GM12865 (cell line): ENCODE measurements at regions not wholly inside any gene's neighbourhood (a gene's known extent, or its start where the extent isn't known, plus 50 kb on each side); places are given as distances from the start of the nearest gene placed in this dataset.

Source experiments
- DNase-seq: peaks from one replicate; pipeline ENCODE4 v3.0.0; 2010; ENCODE audit warnings: low read depth
- H3K4me3 ChIP-seq: 2 replicates; pipeline ENCODE4 v1.5.1; 2011; ENCODE audit warnings: mild to moderate bottlenecking, low read depth, low read length, control low read depth
- TF ChIP-seq, protein P1 (sequence below): IDR thresholded peaks from 2 replicates; pipeline ENCODE4 v1.5.1; 2011; ENCODE audit warnings: low read length, control low read depth, low read depth, inconsistent platforms; ENCODE audit not compliant: insufficient read depth; ENCODE audit errors: missing control alignments

DNA sequence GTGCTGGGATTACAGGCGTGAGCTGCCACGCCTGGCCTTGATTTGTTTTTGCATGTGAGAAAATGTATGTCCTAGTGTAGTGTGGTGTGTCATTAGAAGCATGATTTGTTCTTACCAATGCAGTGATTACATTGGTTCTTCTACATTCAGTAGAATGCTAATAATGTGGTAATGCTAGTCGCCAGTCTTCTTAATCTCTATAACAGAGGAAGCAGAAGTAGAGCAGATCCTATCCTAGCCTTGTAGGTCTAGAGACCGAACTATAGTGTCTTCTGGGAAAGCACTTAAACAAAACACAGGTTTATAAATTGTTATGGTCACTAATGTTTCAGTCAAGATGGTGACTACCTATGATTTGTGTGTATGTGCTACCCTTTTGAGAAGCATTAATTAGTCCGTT, 197.5 kb upstream of the DMRT1 start:
- TF ChIP-seq, protein P1, sequence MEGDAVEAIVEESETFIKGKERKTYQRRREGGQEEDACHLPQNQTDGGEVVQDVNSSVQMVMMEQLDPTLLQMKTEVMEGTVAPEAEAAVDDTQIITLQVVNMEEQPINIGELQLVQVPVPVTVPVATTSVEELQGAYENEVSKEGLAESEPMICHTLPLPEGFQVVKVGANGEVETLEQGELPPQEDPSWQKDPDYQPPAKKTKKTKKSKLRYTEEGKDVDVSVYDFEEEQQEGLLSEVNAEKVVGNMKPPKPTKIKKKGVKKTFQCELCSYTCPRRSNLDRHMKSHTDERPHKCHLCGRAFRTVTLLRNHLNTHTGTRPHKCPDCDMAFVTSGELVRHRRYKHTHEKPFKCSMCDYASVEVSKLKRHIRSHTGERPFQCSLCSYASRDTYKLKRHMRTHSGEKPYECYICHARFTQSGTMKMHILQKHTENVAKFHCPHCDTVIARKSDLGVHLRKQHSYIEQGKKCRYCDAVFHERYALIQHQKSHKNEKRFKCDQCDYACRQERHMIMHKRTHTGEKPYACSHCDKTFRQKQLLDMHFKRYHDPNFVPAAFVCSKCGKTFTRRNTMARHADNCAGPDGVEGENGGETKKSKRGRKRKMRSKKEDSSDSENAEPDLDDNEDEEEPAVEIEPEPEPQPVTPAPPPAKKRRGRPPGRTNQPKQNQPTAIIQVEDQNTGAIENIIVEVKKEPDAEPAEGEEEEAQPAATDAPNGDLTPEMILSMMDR: no peak
- no peak overlapping the region for H3K4me3 ChIP-seq
- DNase-seq: no peak

DNA sequence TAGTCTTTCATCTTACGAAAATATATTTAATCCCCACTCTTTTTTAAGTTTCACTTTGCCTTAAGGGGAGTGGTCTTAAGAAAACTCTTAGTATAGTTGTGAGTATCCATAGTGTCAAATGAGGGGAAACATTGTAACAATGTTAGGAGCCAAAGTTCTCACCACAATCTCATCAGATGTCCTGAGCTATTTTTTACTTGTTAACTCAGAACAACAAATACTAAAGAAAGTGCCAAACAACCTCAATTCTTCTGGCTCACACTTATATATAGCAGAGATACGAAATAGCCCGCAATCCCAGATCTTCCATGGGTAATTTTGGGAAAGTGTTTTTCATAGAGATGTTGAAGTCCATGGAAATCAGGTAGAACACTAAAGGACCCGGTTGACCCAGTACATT, 194.0 kb upstream of the DMRT1 start:
- DNase-seq: no peak
- no peak overlapping the region for H3K4me3 ChIP-seq
- TF ChIP-seq, protein P1: no peak

DNA sequence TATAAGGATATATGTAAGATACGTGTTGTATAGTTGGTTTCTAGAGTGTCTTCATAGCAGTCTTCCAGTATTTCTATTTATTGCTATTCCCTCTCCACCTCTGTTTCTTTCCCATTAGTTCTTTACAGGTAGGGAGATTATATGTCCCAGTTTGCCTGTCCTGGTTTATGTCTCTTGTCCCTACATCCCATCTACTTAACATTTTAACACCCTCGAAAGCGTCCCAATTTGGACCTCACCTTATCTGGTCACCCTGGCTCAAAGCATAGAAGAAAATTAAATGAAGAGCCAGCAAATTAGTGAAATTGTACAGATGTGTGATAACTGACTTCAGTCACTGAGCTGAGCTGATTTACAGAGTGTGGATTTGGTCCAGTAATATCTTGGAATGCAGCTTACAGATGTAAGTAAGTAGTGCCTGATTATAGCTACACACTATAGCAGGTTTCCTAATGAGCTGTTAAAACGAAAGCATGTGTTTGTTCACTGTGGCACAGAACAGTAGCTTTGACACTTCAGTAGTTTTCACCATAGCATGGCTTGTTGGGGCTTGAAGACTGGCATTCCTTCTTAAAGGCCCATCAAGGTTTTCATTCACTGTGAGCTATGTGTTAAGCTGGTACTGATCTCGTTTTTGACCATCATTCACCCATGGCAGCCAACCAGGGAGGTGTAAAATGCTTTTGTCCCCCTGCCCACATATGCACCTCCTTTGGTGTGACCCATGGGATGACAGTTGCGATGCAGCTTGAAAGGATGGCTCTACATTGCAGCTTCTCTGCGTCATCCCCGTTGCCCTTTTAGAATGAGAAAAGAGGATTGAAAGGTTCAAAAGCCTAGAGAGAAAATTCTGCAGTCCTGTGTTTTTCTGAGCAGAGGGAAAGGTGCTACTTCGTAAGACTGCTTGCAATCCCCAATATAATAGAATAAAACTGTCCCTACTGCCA, 192.1 kb upstream of the DMRT1 start:
- no peak overlapping the region for H3K4me3 ChIP-seq
- no peak for DNase-seq
- TF ChIP-seq, protein P1: no peak

DNA sequence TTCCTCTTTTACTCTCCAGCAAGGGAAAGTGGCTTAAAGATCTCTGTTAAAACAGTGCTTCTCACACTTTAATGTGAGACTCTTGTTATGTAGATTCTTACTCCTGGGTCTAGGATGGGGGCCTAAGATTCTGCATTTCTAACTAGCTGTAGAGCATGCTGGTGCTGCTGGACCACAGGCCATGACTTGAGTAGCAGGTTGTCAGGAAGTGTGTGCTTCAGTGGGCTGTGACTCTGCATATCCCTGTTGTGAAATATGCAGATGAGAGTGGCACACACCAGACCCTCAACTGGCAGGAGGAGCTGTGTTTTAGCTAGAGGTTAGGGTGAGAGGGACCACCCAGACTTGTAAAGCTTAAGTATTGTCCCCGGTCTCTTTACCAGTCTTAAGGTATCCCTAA, 191.1 kb upstream of the DMRT1 start:
- H3K4me3 ChIP-seq: no peak overlapping the region
- DNase-seq: no peak
- TF ChIP-seq, protein P1: no peak

DNA sequence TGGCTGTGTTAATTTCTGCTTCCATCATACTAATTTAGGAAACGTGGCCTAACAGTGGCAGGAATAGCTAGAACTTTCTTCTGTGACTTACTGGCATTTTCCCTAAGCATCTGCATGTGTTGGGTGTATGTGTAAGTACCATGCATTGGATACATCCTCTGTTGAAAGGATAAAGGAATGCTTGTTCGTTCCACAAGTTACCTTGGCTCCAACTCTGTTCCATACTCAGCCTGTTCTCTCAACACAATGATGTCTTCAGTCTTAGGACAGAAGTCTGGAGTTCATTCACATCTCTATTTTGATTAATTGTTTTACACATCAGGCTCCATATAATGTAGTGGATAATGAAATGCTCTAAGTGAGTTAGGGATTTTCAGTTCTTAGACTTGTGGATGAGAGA, 190.1 kb upstream of the DMRT1 start:
- DNase-seq: no peak
- TF ChIP-seq, protein P1: no peak
- no peak overlapping the region for H3K4me3 ChIP-seq

DNA sequence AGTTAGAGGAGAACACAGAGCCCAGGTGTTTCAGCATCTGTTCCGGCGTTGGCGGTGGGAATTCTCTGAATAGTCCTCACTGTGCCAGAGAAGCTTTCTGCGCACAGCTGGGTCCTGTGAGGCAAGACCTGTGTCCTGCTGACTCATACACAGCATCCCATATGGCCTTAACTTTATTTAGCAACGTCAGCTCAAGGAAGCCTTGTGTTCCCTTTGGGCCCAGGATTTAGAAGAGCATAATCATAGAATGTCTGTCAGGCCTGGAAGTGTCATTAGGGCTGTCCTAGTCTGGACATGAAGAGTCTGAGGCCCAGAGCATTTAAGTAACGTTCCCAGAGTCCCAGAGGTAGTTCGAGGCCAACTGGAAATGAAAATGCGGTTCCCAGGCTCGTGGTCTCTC, 188.6 kb upstream of the DMRT1 start:
- DNase-seq: no peak
- H3K4me3 ChIP-seq: no peak overlapping the region
- TF ChIP-seq, protein P1: no peak
